ENCODE measurements at regions not wholly inside any gene's neighbourhood (a gene's known extent, or its start where the extent isn't known, plus 50 kb on each side); places are given as distances from the start of the nearest gene placed in this dataset.

GRCh38 chr11:129726179-129726578 lies 89.5 kb upstream of the TMEM45B start:
- TF ChIP-seq CTCF (IDR thresholded peaks at IDR 0.05) (no peak), POLR2A (IDR thresholded peaks at IDR 0.05; ENCODE audit: low read depth) (no peak), POLR2AphosphoS5 (IDR thresholded peaks at IDR 0.05) (no peak)

Measured in esophagus muscularis mucosa (tissue), 3 donors.